HFF-Myc (cell line): ENCODE measurements at regions not wholly inside any gene's neighbourhood (a gene's known extent, or its start where the extent isn't known, plus 50 kb on each side); places are given as distances from the start of the nearest gene placed in this dataset.
A peak's percentile ranks its signal among the peaks of the same experiment; 100 is the strongest.
"Not testable (repeated sequence)": the region's sequence is repeated elsewhere in the genome, so short reads cannot be mapped to it uniquely, and the experiment has no call there.

ENCODE experiments used
- DNase-seq: peaks from one replicate; pipeline ENCODE4 v3.0.0-alpha.2; 2011; ENCODE audit warnings: low read depth; ENCODE audit errors: extremely low read depth
- H3K4me3 ChIP-seq: replicated peaks from 2 replicates; pipeline ENCODE4 v1.5.1; 2011; ENCODE audit warnings: low read depth, mild to moderate bottlenecking, control low read depth, low read length
- CTCF ChIP-seq: IDR thresholded peaks from 2 replicates; pipeline ENCODE4 v1.5.1; 2012; ENCODE audit warnings: mild to moderate bottlenecking, low read depth, low read length, control low read depth; ENCODE audit errors: missing control alignments

GRCh38 chr20:17823409-17824144, 123.8 kb downstream of the BANF2 start:
- H3K4me3 ChIP-seq = no peak overlapping the region
- DNase-seq = no peak
- no peak for TF ChIP-seq CTCF

GRCh38 chr20:17822540-17823408, 123.0 kb downstream of the BANF2 start:
- TF ChIP-seq CTCF = no peak
- DNase-seq = no peak
- no peak overlapping the region for H3K4me3 ChIP-seq

- H3K4me3 ChIP-seq = no peak overlapping the region
- no peak for TF ChIP-seq CTCF
- DNase-seq = peak; percentile 72
Observed at GRCh38 chr20:17822039-17822438, 122.3 kb downstream of the BANF2 start.

GRCh38 chr20:17821606-17822005, 121.8 kb downstream of the BANF2 start:
- DNase-seq = not testable (repeated sequence)

GRCh38 chr20:17819395-17820093, 119.8 kb downstream of the BANF2 start:
- no peak overlapping the region for H3K4me3 ChIP-seq
- no peak for DNase-seq
- TF ChIP-seq CTCF = no peak

More at GRCh38 chr20:17821606-17822005, 121.8 kb downstream of the BANF2 start:
- not testable (repeated sequence) for H3K4me3 ChIP-seq

GRCh38 chr20:17818187-17818586, 118.4 kb downstream of the BANF2 start:
- no peak for DNase-seq
- no peak for TF ChIP-seq CTCF

More at GRCh38 chr20:17818187-17818586, 118.4 kb downstream of the BANF2 start:
- no peak overlapping the region for H3K4me3 ChIP-seq
